Activated CD8-positive, alpha-beta memory T cell treated with anti-CD3 and anti-CD28 coated beads for 48 hours (primary cell): ENCODE measurements at regions not wholly inside any gene's neighbourhood (a gene's known extent, or its start where the extent isn't known, plus 50 kb on each side); places are given as distances from the start of the nearest gene placed in this dataset.
A peak's percentile ranks its signal among the peaks of the same experiment; 100 is the strongest.
"Not testable (repeated sequence)": the region's sequence is repeated elsewhere in the genome, so short reads cannot be mapped to it uniquely, and the experiment has no call there.

ENCODE experiments used
- DNase-seq, 3 experiments: peaks; one replicate each; pipeline ENCODE4 v3.0.0-alpha.2; 2020; ENCODE audit warnings: low read depth in 2 of 3, low spot score in 2 of 3

DNA sequence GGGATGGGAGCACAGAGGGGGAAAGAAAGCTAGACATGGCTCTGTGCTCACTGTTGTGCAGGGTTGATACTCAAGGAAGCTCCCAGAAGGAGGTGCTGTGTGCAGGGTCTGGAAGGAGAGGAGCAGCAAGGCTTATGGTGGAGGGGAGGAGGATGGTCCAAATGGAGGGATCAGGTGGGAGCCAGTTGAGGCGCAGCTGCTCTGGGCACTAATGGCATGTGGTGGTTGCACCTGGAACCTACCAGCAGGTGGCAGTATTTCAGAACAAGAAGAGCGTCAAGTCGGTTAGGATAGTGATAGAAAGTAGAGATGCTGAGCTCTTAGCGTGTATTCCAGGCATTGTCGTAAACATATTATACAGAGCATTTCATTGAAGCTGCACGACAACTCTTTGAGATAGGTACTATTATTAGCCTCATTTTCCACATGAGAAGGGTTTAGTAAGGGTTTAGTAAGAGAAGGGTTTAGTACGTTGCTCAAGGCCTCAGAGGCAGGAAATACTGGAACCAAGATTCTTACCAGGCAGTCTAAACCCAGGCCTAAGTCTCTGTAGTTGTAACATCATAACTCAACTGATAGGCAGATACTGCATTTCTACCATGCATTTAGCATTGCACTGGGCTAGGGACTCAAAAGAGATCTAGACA is 223.7 kb downstream of the CYP26B1 start:
- peak; percentile 5 to 25 (median 18) for DNase-seq

DNA sequence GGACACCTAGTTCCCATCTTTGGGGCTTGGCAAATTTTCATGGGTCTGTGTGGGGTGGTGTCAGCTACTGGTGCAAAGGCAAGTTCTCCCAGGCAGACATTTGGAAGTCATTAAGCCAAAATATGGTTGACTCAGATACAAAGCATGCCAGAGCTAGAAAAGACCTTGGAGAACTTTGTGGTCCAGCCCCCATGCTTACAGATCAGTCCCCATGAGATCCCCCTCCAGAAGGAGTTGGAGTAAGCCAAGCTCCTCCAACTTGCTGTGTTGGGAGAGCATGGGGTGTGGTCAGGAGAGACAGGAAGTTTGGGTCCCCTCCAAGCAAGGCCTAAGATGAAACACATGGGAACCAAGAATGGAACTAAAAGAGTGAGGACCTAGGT is 224.5 kb downstream of the CYP26B1 start:
- no peak for DNase-seq

DNA sequence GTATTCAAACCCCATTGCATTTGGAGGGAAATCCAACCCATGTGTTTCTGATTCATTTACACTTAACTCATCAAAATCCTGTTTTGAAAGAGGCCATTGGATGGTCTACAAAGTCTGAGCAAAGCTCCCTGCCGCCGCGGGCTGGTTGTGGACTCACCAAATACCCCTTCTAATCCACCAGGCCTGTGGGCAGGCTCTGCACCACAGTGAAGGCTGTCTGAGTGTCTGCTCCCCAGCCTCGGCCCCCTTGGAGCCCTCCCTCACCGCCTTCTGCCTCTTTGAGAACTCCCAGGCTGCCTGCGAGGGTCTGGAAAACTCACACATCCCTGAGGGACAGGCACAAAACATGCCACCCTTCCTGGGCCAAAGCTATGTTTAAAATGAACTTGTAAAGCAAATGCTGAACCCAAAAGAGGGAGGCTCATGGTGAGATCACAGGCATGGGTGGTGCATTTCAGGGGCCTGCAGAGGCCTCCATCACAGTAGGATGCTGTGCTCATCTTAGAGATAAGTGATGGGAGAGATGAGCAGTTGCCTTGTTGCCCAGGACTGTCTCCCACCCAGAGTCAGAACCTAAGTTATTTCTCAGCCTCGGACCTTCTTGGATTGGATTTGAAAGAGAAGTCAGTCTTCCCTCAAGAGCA is 225.0 kb downstream of the CYP26B1 start:
- DNase-seq, result no peak

DNA sequence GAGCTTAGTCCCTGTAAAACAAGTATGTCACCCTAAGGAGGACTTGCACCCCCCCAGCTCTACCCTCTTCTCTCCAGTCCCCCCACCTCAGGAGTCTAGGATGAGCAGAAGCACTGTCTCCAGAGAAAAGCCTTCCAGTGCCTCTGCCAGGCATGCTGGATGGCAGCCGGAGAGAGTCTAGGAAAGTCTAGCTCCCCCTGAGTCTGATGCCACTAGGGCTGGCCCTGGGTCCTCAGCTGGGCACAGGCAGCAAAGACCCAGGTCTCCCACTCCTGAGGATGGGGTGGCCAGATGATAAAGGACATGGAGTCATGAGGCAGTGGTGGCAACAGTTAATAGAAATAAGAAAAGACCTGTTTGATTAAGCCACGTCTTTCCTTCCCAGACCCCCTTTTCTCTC is 225.6 kb downstream of the CYP26B1 start:
- no peak for DNase-seq

DNA sequence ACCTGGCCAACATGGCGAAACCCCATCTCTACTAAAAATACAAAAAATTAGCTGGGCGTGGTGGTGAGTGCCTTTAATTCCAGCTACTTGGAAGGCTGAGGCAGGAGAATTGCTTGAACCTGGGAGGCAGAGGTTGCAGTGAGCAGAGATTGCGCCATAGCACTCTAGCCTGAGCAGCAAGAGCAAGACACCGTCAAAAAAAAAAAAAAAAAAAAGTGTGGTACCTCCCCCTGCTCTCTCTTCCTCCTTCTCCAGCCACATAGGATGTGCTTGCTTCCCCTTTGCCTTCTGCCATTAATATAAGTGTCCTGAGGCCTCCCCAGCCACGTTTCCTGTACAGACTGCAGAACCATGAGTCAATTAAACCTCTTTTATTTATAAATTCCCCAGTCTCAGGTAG is 226.8 kb downstream of the CYP26B1 start:
- DNase-seq, result not testable (repeated sequence)

DNA sequence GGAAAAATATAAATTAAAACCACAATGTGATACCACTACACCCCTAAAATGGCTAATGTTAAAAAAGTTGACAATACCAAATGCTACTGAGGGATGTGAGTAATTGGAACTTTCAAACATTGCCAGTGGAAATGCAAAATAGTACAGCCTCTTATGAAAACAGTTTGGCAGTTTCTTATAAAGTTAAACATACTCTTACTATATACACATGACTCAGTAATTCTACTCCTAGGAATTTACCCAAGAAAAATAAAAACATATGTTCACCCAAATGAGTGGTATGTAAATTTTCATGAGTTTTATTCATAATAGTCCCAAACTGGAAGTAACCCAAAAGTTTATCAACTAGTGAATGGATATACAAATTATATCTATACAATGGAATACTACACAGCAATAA is 228.0 kb downstream of the CYP26B1 start:
- DNase-seq, result no peak

DNA sequence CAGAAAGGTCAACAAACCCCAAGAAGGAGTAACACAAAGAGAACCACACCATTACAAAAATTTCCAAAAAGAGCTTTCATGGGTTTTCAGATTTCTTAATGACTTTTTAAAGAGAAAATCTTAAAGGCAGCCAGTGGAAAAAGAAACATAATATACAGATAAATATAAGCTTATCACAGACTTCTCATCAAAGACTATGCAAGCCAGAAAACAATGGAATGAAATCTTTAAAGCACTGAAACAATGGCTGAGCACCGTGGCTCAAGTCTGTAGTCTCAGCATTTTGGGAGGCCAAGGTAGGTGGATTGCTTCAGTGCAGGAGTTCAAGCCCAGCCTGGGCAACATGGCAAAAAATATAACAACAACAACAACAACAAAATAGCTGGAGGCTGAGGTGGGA is 237.4 kb downstream of the CYP26B1 start:
- DNase-seq, result no peak

DNA sequence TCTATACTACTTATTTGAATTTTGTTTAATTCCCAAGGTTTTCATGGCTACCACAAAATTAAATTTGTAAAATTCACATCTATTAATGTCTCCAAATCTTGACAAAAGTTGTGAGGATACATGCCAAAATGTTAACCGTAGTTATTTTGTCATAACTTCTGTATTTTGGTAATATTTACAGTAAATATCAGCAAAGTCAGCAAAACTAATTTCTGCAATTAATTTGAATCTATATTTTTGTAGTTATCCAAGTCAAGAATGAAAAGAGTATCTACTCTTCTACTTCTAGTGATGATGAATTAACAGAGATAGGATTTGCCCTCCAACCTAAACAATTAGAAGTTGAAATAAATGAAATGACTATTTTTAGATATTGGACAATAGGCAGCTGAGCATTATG is 238.9 kb downstream of the CYP26B1 start:
- DNase-seq, result no peak

DNA sequence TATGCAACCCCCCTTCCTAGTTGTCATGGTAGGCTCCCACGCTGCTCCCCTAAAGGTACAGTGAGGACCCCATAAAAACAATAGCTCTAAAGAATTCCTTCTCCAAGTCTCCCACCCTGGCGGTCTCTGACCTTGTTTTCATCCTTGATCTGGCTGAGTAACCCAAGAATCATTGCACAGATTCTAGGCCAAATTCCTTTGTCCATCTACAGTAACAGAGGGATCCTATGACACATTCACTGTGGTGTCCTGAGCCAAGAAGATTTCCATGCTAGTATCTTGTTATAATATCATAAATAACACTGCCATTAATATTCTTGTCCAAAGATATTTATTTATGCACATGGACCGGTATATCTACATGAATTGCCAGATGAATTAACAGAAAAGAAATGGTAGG is 240.2 kb downstream of the CYP26B1 start:
- no peak for DNase-seq

DNA sequence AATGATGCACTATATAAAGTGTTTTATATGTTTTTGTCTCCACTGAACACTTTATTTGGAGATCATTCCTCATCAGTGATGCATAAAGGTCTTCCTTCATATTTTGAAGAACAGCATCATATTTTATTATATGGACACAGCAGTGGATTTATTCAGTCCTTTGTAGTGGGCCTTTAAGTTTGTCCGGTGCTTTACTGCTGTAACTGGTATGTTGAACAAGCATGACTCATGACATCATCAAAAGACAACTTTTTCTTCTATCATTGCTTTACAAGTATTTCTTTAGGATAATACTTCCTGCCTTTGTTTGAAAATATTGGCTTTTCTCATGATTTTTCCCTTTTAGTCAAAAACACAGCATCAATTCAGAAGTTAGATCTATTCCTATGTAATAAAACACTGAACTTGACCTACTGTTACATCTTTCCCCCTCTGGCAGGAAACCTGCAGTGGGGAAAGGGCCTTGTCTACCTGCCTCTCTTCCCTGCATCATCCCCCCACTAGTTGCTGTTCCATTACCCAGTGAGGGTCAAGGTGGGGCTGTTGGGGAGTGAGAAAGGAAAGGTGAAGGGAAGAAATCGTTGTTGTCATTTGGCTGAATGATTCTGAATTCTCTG is 241.2 kb downstream of the CYP26B1 start:
- no peak for DNase-seq

DNA sequence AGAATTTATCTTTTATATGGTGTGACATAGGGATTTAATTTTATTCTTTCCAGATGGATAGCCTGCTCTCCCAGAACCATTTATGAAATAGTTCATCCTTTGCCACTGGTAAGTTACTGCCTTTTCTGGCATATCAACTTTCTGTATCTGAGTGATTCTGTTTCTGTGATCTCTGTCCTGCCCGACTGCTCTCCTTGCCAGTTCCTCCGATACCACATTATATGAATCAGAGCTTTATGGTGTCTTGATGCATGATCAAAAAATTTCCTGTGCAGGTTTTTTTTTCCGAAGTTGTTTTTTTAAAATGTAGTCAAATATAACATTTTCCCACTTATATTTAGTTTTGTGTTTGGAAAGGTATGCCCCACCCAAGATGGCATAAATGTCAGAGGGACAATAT is 242.5 kb downstream of the CYP26B1 start:
- DNase-seq, result no peak

DNA sequence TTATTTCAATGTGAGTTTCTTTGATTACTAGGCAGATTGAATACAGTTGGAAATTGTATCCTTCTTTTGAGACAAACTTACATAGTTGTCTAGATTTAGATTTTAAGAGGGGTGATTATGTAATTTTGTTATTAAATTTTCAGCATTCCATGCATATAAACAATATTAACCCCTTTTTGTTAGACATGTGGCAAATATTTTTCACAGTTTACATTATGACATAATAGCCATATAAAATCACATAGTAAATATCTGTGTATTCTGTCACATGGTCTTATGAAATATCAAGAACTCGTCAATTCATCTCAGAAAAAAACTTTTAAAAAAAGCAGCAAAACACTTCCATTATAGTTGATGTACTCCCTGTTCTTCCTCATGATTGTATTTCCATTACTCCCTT is 243.8 kb downstream of the CYP26B1 start:
- DNase-seq, result no peak

DNA sequence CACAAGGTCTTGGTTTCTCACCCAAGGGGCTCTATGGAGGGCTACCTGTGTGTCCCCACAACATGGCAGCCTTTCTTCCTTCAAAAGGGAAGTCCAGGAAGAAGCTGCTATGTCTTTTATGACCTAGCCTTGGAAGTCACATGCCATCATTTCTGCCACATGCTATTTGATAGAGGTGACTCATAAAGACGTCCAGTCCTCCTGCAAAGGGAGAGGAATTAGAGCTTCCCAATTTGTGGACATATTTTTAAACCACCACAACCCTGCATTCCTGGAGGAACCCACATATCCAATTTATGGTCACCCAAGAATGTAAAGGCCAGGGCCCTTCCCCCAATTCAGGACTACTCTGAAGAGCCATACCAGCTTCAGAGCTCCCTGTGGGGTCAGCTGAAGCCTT is 246.2 kb downstream of the CYP26B1 start:
- DNase-seq, result no peak

DNA sequence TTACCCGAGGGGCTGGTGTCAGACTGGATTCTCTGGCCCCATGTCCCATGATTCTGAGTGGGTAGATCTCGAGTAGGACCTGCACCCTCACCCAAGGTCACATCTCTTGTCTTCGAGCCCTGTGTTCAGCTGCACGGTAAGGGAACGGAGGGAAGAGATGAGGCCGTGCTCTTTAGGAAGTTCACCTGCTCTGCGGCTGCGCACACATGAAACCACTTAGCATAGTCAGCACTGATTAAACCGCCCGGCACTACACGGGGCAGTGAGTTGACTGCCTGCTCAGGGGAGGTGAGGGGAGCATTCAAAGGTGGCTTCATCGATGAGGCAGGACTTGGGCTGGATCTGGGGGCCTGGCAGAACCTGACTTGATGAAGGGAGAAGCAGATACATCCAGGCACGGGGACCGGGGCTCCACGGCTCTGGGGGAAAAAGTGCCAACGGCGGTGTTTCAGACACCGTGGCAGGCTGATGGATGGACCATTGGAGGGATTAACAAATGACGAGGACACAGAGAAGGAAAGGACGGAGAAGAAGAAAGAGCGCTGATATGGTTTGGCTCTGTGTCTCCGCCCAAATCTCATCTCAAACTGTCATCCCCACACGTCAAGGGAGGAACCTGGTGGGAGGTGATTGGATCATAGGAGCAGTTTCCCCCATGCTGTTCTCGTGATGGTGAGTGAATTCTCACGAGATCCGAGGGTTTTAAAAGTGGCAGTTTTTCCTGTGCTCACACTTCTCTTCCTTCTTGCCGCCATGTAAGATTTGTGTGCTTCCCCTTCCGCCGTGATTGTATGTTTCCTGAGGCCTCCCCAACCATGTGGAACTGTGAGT is 248.6 kb downstream of the CYP26B1 start:
- no peak for DNase-seq

DNA sequence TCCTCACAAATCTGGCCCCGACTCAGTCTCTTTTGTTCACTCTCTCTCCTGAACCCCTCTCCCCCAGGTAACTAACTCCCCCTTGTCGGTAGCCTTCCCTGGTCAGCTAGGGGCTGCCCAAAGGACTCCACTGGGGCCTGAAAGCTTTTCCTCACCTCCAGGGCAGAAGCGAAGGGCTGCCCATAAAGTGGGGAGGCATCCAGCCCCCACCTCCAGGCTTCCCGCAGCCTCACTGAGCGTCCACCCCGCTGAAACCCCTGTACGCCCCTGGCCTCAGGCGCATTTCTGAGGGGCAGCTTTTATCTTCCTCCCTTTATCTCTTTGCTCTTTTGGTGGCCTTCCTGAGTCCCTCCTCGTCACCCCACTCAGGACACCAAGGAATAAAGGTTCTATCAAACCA is 249.3 kb downstream of the CYP26B1 start:
- DNase-seq, result no peak

DNA sequence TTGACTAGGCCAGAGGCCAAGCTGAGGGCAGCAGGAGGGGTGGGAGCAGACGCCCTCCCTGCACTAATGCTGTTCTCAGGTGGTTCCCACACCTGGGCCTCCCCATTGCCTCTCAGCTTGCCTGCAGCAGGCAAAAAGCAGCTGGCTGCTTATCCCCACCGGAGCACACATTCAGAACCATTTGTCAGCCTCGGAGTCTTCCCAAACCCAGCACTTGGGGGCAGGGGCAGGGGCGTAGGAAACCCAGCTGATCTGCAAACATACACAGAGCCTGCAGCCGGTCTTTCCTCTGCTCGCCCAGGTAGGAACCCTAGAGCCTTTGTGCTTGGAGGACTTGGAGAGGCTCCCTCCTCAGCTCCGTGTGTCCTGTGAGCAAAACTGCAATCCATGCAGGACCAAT is 249.8 kb downstream of the CYP26B1 start:
- no peak for DNase-seq

DNA sequence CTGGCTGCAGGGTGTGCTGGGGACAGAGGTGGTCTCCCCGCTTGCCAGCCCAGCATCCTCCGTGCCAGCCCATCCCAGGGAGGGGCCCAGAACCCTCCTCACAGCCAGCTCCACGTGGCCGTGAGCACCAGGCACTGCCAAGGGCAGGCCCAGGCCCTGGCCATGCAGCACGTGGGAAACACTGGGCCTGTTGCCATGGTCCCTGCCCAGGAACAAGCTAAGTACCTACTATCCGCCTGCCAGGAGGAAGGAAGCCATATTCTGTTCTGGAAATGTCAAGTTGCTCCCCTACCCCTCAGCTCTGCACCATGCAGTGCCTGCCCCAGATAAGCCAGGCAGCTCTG is 250.6 kb downstream of the CYP26B1 start:
- DNase-seq, result no peak

DNA sequence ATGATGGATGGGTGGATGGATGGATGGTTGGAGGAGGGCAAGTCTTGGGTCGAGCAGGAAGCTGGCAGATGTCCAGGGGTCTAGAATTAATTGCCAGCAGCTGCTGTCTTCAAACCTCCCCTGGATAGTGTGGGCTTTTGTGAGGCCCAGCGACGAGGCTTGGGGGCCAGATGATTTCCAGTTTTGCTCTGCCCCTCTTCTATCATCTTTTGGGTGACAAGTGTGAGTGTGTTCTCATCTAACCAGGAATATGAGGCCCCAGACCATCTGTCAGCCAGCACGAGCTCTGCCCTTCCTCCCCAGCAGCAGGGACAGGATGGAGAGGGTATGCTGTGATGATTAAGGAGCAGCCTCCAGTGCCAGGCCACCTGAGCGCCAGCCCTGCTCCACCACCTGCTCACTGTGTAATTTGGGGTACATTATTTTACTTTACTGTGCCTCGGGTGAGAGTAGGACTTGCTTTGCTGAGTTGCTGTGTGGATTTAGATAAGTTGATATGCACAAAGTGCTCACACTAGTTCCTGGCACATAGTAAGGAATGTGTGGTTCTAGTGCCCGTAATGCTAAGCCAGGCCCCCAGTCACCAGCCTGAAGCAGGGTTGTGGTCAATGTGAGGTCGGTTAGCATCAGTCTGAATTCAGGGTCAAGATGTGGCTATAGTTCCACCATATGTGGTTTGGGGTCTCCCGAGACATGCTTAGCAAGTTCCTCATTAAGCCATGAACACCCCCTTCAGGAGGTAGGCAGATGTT is 251.1 kb downstream of the CYP26B1 start:
- no peak for DNase-seq

DNA sequence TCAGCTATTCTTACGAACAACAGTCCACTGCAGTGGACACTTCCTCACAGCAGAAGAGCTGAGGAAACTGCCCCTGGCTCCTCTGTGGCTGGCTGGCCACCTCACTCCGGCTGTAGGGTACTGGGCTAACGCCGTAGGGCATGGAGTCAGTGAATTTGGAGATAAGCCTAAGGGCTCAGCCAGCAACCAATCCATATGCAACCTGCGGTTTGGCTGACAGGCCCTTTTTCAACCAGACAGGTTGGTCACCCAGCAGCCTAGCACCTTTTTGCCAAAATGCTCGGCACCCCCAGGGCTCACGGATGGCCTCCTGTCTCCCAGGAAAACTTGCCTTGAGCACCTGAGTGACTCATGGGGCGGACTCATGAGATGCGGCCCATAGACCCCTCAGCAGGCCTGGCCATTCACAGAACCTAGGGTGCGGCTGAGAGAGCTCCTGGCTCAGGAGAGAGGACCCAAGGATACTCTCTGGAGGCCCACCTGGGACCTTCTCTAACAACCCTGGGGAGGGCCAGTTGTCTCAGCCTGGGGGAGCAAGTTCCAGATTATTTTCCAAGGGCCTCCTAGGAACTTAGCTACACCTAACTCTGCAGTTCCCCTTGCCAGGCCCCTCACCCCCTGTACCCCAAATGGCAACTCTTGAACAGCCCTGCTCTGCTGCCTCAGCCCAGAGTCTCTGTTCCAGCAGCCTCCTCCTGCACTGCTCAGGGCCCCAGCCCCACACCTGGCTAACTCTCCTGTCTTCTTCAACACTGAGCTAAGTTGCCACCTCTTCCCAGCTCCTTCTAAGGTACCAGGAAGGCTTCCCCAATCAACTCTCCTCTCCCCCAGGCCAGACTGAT is 252.1 kb downstream of the CYP26B1 start:
- DNase-seq, result no peak

DNA sequence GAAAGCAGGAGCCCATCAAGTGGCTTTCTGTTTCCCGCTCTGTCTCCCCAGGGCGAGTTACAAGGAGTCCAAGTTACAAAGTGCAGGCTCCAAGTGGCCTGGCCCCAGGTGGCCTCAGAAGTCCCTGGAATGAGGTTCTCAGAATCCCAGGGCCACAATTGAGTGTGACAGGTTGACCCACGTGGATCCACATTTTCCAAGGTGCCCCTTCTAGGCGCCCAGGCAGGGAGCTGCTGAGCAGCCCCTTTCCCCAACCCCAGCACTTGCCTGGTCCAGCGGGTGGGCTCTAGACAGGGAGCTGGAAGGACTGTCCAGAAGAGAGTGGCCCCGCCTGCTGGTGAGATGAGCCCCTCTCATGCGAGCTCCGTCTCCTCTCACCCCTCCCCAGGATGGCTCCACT is 253.4 kb downstream of the CYP26B1 start:
- no peak for DNase-seq
